HG03095 (cell line): ENCODE measurements at regions not wholly inside any gene's neighbourhood (a gene's known extent, or its start where the extent isn't known, plus 50 kb on each side); places are given as distances from the start of the nearest gene placed in this dataset.
"Not testable (repeated sequence)": the region's sequence is repeated elsewhere in the genome, so short reads cannot be mapped to it uniquely, and the experiment has no call there.

Experiments
- ATAC-seq: cut with Tn5 transposase; IDR thresholded peaks from one replicate; pipeline ENCODE4 v1.9.1; 2021; ENCODE audit warnings: moderate library complexity; ENCODE audit not compliant: unreplicated experiment

GRCh38 chr1:120240181-120240580, 63.9 kb upstream of the SEC22B start:
- not testable (repeated sequence) for ATAC-seq

- ATAC-seq, result not testable (repeated sequence)
Observed at GRCh38 chr1:120239351-120239750, 63.0 kb upstream of the SEC22B start.

- not testable (repeated sequence) for ATAC-seq
Observed at GRCh38 chr1:120238867-120239266, 62.5 kb upstream of the SEC22B start.

- ATAC-seq, result not testable (repeated sequence)
Observed at GRCh38 chr1:120233661-120234018, 57.3 kb upstream of the SEC22B start.

- ATAC-seq, result not testable (repeated sequence)
Observed at GRCh38 chr1:120232834-120233660, 56.7 kb upstream of the SEC22B start.

GRCh38 chr1:120229835-120230234, 53.5 kb upstream of the SEC22B start:
- not testable (repeated sequence) for ATAC-seq
